HG02759 (cell line): ENCODE measurements at regions not wholly inside any gene's neighbourhood (a gene's known extent, or its start where the extent isn't known, plus 50 kb on each side); places are given as distances from the start of the nearest gene placed in this dataset.

Experiments used
- ATAC-seq: cut with Tn5 transposase; IDR thresholded peaks from one replicate; pipeline ENCODE4 v1.9.1; 2021; ENCODE audit warnings: mild to moderate bottlenecking, moderate library complexity; ENCODE audit not compliant: unreplicated experiment

DNA sequence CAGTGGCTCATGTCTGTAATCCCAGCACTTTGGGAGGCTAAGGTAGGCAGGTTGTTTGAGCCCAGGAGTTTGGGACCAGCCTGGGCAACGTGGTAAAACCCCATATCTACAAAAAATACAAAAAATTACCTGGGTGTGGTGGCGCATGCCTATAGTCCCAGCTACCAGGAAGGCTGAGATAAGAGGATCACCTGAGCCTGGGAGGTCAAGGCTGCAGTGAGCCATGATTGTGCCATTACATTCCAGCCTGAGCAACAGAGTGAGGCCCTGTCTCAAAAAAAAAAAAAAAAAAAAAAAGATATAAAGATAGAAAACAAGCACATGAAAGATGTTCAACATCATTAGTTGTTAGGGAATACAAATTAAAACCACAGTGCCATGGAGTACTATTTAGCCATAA is 65.3 kb upstream of the UGP2 start:
- no peak for ATAC-seq

DNA sequence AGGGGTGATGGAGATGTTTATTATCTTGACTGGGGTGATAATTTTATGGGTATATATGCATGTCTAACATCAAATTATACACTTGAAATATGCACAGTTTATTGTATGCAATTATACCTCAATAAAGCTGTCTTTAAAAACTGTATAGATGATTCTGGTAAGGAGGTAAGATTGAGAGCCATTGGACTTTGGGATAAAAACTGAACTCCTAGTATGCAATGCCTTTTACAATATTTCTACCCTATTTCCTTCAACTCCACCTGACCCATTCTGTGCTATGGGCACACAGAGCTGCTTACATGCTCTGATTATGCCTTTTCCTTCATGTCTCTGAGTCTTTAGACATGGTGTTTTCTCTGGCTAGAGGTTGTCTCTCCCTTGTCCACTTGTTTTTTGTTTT is 63.9 kb upstream of the UGP2 start:
- ATAC-seq = no peak

DNA sequence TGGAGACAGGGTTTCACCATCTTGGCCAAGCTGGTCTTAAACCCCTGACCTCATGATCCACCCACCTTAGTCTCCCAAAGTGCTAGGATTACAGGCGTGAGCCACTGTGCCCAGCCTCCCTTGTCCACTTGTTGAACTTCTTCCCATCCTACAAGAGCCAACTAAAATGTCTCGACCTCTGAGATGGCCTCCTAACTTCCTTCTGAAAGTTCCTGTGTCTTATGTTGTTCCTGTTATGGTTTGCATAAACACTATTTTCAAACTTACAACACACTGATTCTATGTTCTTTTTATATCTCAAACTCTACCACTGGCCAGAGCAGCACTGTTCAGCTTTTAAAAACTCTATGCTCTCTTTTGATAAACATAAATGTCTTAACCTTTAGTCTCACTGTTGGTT is 63.3 kb upstream of the UGP2 start:
- no peak for ATAC-seq

DNA sequence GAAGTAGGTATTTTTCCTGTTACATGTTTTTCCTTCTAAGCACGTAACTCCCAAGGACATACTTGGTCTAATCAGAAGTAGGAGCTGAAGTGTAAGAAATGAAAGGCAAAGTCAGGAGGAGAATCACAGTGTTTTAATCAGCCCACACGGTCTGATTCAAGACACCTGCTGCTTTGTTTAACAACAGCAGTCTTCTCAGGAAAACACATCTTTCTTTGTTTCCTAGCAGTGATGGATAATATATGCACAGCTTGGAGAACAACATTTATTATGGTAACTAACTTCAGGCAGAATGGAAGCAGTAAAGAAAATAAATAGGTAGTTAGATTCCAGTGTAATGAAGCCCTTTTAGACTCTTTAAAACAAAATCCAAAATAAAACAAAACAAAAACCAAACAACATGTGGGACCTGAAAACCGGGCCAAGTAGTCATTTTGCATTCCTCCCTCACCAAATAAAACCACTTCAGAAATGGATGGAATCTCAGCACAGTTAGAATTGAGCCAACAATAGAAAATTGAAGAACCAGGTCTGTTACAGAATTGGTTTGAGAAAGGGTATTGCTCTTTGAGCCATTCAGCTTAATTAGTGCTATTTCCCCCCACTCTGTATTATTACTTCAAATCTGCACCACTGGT is 61.1 kb upstream of the UGP2 start:
- no peak for ATAC-seq

DNA sequence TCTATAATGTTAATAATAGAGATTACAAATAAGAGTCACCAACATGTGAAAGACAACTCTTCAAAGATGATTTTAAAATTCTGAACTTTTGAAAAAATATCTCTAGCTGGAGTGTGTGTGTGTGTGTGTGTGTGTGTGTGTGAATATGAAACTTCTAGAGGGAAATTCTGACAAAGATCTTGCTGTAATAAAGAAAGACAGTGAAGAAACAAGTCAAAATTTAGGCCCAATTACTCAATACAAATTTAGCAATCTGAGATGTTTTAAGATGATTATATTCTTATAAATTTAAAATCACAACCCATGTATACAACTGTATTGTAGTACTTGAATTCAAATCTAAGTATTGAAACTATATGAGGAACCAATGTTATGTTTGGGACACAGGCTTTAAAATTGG is 57.2 kb upstream of the UGP2 start:
- ATAC-seq = no peak

DNA sequence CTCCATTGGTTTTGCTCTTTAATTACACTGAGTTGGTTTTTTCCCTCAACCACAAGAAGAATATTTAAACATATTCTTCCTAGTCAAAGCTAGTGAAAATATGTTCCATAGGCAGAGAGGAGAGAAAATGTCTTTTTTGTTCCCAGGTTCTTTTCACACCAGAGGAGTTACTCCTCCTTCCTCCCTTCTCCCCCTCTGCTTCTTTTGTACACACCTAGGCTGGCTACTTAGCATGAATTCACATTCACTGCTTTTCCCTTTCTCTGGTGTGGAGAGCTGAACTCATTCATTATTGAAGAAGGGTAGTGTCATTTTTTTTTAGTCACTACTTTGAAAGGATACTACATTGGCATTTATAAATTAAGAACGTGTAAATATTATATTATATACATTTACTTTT is 56.6 kb upstream of the UGP2 start:
- no peak for ATAC-seq

DNA sequence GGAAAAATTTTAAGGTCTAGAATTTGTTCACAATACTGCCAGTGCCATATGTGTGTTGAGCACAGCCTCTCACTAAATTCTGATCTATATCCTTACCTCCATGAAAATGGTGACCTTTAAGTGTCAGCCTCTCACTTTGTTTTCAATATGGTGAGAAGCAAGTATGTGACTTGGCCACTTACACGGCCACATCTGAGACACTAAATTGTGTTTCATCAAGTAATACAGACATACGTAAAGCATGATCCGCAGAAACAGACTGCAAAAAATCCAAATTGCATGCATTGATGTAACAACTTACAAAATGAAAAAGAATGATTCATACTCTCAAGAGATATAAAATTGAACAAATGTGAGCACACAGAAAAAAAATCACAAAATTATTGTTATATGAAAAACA is 55.2 kb upstream of the UGP2 start:
- ATAC-seq = no peak

DNA sequence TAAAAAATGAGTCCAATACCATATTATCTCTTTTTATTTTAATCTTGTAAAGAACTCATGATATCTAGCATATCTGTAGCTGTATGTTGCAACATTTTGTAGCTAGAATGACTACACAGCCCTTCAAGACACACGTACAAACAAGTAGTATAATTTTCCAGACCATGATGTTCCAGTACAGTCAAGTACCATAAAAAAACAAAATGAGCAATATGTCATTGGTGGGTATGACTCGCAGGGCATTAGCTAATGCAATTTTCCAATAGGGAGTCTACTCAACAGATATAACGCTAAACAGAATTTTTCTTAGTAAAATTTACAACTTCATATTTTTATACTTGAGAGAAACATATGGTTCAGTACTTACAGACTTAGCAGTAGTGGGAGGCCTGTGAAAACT is 53.6 kb upstream of the UGP2 start:
- ATAC-seq = no peak

DNA sequence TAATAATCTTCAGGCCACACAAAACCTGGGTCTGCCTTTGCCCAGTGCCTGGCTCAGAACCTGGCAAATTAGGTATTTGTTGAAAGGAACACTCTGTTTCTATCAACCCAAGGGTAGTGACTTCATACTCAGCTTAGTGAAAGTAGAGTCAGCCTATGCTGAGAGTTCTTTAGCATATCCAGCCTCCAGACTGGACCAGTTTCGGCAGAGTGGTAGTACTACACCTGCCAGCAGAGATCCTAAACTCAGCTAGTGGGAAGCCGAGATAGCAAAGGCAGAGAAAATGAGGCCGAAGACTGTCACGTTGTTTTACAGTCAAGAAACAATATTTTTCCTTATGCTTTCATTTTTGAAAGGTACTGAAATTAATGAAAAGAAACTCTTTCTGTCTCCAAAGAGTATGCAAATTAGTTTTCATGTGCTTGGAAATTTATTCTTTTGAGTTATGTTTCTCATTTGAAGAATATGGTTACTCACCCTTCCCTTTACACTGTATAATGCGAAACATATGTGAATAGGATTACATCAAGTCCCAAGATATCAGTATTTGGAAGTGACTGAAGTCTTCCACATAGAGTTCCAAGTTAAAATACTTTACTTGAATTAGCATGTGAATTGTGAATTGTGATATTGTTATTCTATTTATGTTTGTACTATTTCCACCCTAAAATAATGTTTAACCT is 52.2 kb upstream of the UGP2 start:
- no peak for ATAC-seq

DNA sequence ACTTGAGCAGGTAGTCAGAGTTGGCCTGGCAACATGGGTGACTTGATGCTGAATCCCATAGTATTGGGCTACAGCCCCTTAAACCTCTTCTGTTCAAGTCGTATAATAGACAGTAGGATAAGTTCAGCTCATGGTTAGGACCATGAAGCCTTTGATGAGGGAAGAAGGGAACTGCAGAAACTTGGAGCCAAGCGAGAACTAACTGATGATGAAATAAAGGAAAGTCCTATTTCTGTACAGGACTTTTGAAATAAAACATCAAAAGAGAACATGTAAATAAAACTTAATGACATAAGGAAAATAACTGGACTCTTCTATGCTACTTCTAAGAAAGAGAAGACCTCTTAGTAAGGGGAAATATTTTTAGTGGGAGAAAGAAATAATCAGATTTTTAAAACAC is 51.2 kb upstream of the UGP2 start:
- ATAC-seq = no peak

DNA sequence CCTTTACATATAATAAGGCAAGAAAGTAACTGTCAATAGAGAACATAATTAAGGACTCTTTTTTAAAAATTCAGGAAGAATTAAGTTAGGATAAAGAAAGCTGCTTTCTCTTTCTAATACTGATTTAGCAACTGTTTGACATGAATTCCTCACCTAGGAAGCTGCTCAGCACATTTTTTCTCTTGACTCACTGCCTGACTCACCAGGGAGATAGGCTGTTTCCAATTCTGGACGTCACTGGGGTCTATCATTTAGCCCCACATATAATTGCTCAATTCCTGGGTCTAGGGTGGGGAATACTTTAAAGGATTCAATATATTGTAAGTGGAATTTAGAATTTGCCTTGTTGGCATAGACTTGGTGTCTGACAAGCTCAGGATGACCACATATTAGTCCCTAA is 50.8 kb upstream of the UGP2 start:
- no peak for ATAC-seq

DNA sequence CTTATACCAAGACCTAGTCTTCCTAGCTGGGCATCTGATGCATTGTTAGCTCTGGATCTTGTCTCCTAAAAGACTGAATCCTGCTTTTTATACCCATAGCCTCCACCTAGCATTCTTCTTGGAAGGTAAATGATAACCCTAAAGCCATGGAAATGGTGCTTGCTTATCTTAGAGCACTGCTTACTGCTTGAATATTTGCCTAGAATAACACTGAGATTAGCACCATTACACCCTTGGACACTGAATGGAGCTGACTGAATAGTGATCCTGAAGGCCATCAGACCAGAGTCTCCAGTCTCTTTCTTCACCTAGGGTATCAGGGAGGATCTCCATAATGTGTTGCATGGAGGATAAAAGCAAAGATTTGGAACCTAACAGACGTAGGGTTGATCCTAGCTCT is 50.3 kb upstream of the UGP2 start:
- no peak for ATAC-seq
